ENCODE measurements at regions not wholly inside any gene's neighbourhood (a gene's known extent, or its start where the extent isn't known, plus 50 kb on each side); places are given as distances from the start of the nearest gene placed in this dataset.
"Not testable (repeated sequence)": the region's sequence is repeated elsewhere in the genome, so short reads cannot be mapped to it uniquely, and the experiment has no call there.

DNA sequence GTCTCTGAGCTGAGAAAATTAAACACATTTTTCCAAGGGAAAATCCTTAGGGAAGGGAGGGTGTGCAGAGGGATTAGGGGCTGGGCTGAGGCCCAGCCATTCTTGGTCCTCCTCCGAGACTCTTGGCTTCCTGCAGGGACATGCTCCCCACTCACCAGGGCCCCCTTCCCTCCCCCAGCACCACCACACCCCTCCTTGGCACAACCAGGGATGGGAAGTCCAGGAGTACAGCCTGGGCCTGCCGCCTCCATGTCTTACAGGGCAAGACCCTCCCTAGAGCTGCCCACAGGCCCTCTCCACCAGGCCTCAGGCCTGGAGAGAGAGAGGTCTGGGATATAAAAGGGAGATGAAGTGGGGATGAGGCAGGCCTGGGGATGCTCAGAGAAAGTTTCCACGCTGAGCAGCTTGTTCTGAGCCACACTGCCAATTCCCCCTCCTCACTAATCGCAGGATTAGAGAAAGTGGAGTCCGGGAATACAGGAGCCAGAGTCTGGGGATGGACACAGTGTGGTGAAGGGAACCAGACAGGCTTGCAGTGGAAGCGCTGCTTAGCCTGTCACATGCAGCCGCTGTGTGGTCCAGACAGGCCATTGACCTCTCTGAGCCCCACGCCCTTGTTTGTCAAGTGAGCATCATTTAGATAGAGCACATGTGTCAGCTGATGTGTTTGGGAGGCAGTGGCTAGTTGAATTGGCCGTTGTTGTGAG, 105.5 kb downstream of the MRPL14 start:
- no peak overlapping the region for H3K4me3 ChIP-seq (ENCODE audit: low read depth, low read length)
- DNase-seq (ENCODE audit: low read depth), result no peak
- TF ChIP-seq, protein P1, sequence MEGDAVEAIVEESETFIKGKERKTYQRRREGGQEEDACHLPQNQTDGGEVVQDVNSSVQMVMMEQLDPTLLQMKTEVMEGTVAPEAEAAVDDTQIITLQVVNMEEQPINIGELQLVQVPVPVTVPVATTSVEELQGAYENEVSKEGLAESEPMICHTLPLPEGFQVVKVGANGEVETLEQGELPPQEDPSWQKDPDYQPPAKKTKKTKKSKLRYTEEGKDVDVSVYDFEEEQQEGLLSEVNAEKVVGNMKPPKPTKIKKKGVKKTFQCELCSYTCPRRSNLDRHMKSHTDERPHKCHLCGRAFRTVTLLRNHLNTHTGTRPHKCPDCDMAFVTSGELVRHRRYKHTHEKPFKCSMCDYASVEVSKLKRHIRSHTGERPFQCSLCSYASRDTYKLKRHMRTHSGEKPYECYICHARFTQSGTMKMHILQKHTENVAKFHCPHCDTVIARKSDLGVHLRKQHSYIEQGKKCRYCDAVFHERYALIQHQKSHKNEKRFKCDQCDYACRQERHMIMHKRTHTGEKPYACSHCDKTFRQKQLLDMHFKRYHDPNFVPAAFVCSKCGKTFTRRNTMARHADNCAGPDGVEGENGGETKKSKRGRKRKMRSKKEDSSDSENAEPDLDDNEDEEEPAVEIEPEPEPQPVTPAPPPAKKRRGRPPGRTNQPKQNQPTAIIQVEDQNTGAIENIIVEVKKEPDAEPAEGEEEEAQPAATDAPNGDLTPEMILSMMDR (IDR thresholded peaks at IDR 0.05; ENCODE audit: low read depth, low read length, missing control alignments), result no peak

DNA sequence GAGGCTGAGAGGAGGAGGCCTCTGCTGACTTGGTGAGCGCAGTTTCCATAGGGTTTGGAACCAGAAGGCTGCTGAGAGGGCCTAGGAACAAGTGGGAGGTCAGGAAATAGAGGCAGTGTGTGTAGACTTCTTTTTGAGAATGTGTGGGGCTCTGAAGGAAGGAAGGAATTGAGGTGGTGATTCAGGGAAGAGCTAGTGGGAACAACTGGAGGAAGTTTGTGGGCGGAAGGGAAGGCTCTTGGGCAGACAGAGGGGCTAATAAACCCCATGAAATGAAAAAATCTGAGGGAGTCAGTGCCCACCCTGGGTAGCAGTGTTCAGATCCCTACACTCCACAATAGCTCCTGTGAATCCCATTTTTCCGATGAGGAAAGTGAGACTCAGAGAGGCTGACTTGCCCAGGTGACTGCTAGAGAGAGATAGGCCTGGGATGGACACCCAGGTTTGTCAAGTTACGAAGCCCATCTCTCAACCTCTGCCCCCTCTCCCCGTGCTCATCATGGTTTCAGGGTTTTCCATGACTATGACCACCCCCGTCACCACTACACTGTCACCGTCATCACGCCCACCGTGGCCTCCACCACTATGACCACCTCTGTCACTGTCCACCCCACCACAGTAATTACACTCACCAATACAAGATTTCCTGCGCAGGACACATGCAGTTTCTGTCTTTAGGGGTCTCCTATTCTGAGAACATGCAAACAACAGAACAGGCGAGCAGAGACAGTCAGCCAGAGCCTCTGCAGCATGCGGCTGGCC, 106.4 kb downstream of the MRPL14 start:
- no peak overlapping the region for H3K4me3 ChIP-seq (ENCODE audit: low read depth, low read length)
- TF ChIP-seq, protein P1 (IDR thresholded peaks at IDR 0.05; ENCODE audit: low read depth, low read length, missing control alignments), result no peak
- no peak for DNase-seq (ENCODE audit: low read depth)

GRCh38 chr6:44020148-44020547, 107.1 kb downstream of the MRPL14 start:
- TF ChIP-seq, protein P1 (IDR thresholded peaks at IDR 0.05; ENCODE audit: low read depth, low read length, missing control alignments), result no peak
- no peak overlapping the region for H3K4me3 ChIP-seq (ENCODE audit: low read depth, low read length)
- no peak for DNase-seq (ENCODE audit: low read depth)

DNA sequence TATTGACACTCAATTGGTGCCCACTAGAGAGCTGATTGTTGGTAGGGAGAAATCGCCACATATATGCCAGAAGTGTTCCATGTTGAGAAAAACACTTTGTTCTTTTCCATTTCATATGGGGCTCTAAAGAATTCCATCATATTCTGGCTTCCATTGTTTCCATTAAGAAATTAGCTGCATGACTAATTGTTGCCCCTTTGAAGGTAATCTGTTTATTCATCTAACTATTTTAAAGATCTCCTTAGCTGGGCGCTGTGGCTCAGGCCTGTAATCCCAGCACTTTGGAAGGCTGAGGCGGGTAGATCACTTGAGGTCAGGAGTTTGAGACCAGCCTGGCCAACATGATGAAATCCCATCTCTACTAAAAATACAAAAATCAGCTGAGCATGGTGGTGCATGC, 109.9 kb downstream of the MRPL14 start:
- not testable (repeated sequence) for H3K4me3 ChIP-seq (ENCODE audit: low read depth, low read length); DNase-seq (ENCODE audit: low read depth)

GRCh38 chr6:44016131-44016870, 111.0 kb downstream of the MRPL14 start:
- no peak for DNase-seq (ENCODE audit: low read depth)
- TF ChIP-seq, protein P1 (IDR thresholded peaks at IDR 0.05; ENCODE audit: low read depth, low read length, missing control alignments), result no peak
- H3K4me3 ChIP-seq (ENCODE audit: low read depth, low read length), result no peak overlapping the region

- TF ChIP-seq, protein P1 (IDR thresholded peaks at IDR 0.05; ENCODE audit: low read depth, low read length, missing control alignments), result no peak
- DNase-seq (ENCODE audit: low read depth), result no peak
- H3K4me3 ChIP-seq (ENCODE audit: low read depth, low read length), result no peak overlapping the region
Measured at GRCh38 chr6:44012078-44012493, 115.2 kb downstream of the MRPL14 start.

DNA sequence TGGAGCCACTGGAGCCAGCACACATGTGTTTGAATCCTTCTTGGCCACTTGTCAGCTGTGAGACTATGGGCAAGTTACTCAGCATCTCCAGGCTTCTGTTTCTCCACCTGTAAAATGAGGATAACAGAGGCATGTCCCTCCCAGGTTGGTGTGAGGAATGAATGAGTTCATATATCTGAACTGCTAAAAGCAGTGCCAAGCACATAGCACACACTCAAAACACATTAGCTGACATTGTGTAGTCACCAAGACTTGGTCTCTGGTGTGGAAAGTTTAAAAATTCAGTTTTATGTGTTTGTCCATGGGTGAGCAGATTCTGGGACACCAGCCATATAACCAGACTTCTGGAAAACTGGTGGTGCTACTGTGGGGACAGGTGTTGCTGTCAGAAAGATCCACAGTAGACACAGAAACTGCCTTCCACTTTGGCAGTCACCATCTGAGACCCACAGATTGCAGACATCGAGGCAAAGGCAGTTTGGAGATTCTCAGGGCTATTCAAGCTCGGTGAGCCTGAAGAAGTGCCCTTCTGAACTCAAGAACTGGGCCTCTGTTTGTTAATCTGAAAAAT, 115.8 kb downstream of the MRPL14 start:
- DNase-seq (ENCODE audit: low read depth), result no peak
- no peak overlapping the region for H3K4me3 ChIP-seq (ENCODE audit: low read depth, low read length)
- TF ChIP-seq, protein P1 (IDR thresholded peaks at IDR 0.05; ENCODE audit: low read depth, low read length, missing control alignments), result no peak
